LNCaP clone FGC (cell line): ENCODE measurements at regions not wholly inside any gene's neighbourhood (a gene's known extent, or its start where the extent isn't known, plus 50 kb on each side); places are given as distances from the start of the nearest gene placed in this dataset.
"Not testable (repeated sequence)": the region's sequence is repeated elsewhere in the genome, so short reads cannot be mapped to it uniquely, and the experiment has no call there.

ENCODE experiments used
- DNase-seq: peaks from one replicate; pipeline ENCODE4 v3.0.0-alpha.2; 2011; ENCODE audit warnings: low read depth
- H3K4me3 ChIP-seq: 2 replicates; pipeline ENCODE4 v1.5.1; 2011; ENCODE audit warnings: mild to moderate bottlenecking, low read depth, low read length, control low read depth
- TF ChIP-seq, protein P1 (sequence below): IDR thresholded peaks from 2 replicates; pipeline ENCODE4 v1.5.1; 2012; ENCODE audit warnings: mild to moderate bottlenecking; ENCODE audit not compliant: control insufficient read depth, insufficient read depth; ENCODE audit errors: extremely low read depth

DNA sequence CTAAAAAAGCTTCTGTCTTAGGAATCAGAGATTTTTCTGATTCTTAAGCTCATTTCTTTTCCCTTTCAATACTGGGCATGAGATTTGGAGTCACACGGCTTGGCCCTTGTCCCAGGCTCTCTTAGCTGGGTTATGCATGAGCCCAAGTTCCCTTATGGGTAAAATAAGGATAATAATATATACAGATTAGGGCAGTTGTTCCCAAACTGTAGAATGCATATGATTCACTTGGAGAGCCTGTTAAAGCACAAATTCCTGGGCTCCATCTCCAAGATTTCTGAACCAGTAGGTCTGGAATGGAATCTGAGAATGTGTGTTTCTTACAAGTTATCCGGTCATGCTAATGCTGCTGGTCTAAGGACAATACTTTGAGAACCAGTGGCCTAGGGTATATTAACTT is 154.0 kb downstream of the REEP3 start:
- DNase-seq = no peak

DNA sequence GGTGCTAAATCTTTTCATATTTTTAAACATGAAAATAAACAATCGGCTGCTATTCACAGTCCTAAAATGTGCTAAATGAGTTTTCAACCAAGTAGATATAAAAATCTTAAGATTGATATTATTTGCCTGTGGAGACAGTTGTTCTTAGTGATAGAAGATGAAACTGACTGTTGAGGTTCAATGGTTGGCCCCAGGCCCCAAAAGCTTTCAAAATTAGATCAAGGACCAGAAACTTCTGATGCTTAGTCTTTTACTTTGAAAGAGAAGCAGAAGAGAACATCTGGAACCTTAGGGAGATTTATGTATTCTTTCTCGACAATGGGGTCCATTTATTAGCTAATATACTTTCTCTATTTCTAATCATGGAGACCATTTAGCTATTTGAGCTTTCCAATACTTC is 155.8 kb downstream of the REEP3 start:
- no peak for DNase-seq
- TF ChIP-seq, protein P1, sequence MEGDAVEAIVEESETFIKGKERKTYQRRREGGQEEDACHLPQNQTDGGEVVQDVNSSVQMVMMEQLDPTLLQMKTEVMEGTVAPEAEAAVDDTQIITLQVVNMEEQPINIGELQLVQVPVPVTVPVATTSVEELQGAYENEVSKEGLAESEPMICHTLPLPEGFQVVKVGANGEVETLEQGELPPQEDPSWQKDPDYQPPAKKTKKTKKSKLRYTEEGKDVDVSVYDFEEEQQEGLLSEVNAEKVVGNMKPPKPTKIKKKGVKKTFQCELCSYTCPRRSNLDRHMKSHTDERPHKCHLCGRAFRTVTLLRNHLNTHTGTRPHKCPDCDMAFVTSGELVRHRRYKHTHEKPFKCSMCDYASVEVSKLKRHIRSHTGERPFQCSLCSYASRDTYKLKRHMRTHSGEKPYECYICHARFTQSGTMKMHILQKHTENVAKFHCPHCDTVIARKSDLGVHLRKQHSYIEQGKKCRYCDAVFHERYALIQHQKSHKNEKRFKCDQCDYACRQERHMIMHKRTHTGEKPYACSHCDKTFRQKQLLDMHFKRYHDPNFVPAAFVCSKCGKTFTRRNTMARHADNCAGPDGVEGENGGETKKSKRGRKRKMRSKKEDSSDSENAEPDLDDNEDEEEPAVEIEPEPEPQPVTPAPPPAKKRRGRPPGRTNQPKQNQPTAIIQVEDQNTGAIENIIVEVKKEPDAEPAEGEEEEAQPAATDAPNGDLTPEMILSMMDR = no peak
- H3K4me3 ChIP-seq = no peak overlapping the region

More for the DNA sequence above, 154.0 kb downstream of the REEP3 start:
- H3K4me3 ChIP-seq = no peak overlapping the region
- TF ChIP-seq, protein P1 = no peak

DNA sequence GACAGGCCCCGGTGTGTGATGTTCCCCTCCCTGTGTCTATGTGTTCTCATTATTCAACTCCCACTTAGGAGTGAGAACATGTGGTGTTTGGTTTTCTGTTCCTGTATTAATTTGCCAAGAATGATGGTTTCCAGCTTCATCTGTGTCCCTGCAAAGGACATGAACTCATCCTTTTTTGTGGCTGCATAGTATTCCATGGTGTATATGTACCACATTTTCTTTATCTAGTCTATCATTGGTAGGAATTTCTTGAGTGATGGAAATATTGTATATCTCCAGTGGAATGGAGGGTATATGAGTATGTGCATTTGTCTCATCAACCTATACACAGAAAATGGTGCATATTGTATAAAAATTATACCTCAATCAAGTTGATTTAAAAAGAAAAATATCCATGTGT is 159.3 kb downstream of the REEP3 start:
- DNase-seq, H3K4me3 ChIP-seq: not testable (repeated sequence)

DNA sequence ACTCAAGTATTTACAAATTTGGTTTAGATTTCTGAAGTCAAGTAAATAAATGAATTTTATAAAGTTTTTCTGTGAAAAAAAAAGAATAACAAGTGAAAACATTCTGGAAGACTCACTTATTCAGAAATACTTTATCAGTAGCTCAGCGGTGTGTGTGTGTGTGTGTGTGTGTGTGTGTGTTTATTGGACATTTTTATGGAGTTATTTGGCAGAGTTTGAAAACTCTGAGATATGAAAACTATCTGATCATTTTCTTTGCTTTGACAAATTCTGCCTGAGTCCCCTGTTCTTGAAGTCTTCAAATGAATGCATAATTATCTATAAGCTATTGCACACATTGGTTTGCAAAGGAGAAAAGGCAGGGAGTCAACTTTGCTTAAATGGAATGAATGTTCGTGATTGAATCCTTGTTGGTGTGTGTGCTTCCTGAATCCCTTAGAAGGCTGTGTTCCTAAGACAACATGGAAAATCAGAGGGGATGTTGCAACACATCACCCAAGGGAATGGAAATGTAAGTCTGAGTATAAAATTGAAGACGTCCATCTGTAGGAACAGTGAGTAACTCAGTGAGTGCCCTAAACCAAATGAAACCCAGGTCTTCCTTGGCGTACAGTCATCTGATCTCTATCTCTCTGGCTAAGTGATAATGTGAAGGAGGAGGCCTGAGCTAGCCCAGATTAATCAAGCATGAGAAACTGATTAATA is 160.9 kb downstream of the REEP3 start:
- H3K4me3 ChIP-seq = peak overlapping the region; percentile 14; the same call in 1 of the 2 replicates
- TF ChIP-seq, protein P1 = no peak
- peak; percentile 84 for DNase-seq

DNA sequence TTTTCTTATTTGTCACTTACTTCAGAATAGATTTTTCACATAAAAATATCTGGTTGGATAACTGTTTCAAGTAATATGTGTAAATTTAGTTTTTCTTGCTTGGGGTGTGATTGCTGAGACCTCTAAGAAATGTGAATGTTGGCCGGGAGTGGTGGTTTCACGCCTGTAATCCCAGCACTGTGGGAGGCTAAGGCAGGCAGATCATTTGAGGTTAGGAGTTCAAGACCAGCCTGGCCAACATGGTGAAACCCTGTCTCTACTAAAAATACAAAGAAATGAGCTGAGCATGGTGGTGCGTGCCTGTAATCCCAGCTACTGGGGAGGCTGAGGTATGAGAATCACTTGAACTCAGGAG is 161.5 kb downstream of the REEP3 start:
- H3K4me3 ChIP-seq, DNase-seq: not testable (repeated sequence)

DNA sequence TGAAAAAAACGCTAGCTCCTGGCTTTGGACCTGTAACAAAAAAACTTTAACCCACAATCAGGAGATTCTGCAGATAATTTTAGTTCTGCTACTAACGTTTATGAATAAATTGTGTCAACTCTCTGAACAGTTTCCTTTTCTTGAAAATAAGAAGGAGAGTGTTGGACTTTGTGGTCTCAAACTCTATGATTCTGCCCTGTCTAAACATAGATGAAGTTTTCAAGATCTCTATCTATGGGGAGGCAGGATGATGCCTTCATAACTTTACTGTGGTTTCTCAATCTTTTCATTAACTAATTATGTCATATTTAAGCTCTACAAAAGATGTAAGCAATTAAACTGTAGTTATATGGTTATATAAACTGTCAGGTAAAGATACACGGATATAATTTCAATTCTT is 162.0 kb downstream of the REEP3 start:
- no peak overlapping the region for H3K4me3 ChIP-seq
- no peak for DNase-seq
- TF ChIP-seq, protein P1 = no peak

DNA sequence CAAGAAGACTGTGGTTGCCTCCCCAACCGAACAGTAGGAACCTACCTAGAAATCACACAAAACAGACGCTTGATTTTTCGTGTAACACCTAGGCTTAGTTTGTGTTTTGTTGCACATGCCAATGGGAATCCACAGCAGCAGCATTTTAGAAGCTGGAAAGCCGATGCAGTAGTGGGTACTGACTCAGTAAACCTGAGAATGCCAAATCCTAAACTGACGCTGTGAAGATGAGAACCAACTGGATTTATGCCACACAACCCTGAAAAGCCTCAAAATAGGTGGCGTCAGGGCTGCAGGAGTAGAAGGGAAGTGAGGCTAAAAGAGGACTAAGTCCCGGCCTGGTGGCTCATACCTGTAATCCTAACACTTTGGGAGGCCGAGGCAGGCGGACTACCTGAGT is 162.5 kb downstream of the REEP3 start:
- TF ChIP-seq, protein P1 = no peak
- DNase-seq = no peak
- H3K4me3 ChIP-seq = no peak overlapping the region

DNA sequence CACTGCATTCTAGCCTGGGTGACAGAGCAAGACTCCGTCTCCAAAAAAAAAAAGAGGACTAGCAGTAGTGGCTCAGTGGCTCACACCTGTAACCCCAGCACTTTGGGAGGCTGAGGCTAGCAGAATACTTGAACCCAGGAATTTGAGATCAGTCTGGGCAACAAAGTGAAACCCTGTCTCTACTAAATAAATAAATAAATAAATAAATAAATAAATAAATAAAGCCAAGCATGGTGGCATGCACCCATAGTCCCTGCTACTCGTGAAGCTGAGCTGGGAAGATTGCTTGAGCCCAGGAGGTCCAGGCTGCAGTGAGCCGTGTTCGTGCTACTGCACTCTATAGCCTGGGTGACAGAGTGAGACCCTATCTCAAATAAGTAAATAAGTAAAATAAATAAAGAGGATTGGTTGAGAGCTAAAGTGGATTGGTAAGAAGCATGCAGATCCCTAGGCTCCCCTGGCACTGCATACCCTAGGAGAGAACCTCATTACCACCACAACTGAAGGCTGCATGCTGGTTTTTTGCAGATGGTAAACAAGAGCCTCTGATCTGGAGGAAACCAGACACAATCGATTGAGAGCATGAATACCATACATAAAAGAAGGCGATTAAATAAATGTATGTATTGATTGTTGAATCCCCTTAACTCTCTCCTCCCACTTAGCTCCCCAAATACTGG is 163.2 kb downstream of the REEP3 start:
- H3K4me3 ChIP-seq = no peak overlapping the region
- DNase-seq = no peak
- TF ChIP-seq, protein P1 = no peak
